Neural cell (in vitro differentiated cells): ENCODE measurements at regions not wholly inside any gene's neighbourhood (a gene's known extent, or its start where the extent isn't known, plus 50 kb on each side); places are given as distances from the start of the nearest gene placed in this dataset.

Experiments
- H2AFZ ChIP-seq: fragments of 200-600, 300-800 bp; sonication (generic), shearing (Covaris generic); 2 replicates; pipeline ENCODE4 v1.6.0; 2014; ENCODE audit warnings: low read depth, mild to moderate bottlenecking, antibody characterized with exemption, low read length, moderate library complexity
- H3F3A ChIP-seq: fragments of 200-600 bp; shearing (Covaris generic); 2 replicates; pipeline ENCODE4 v1.6.1; 2016; ENCODE audit warnings: mild to moderate bottlenecking, moderate library complexity, mixed read lengths, antibody characterized with exemption, low read length; ENCODE audit not compliant: insufficient read depth, poor library complexity, severe bottlenecking
- H3K27ac ChIP-seq: fragments of 200-600, 300-800 bp; sonication (generic), shearing (Covaris generic); 2 replicates; pipeline ENCODE4 v1.5.1; 2014; ENCODE audit warnings: mild to moderate bottlenecking, low read length, moderate library complexity
- H3K27me3 ChIP-seq: fragments of 300-800, 200-600 bp; sonication (generic), shearing (Covaris generic); 2 replicates; pipeline ENCODE4 v1.6.0; 2014; ENCODE audit warnings: mild to moderate bottlenecking, low read depth, low read length, moderate library complexity; ENCODE audit not compliant: insufficient read depth
- H3K36me3 ChIP-seq: fragments of 300-800, 200-600 bp; sonication (generic), shearing (Covaris generic); 2 replicates; pipeline ENCODE4 v1.5.1; 2014; ENCODE audit warnings: mild to moderate bottlenecking, antibody characterized with exemption, low read length, moderate library complexity; ENCODE audit not compliant: insufficient read depth
- H3K4me2 ChIP-seq: fragments of 300-800, 200-600 bp; sonication (generic), shearing (Covaris generic); 2 replicates; pipeline ENCODE4 v1.6.0; 2014; ENCODE audit warnings: mild to moderate bottlenecking, low read length
- H3K4me3 ChIP-seq: fragments of 300-800, 200-600 bp; sonication (generic), shearing (Covaris generic); 2 replicates; pipeline ENCODE4 v1.5.1; 2014; ENCODE audit warnings: mild to moderate bottlenecking, low read length, moderate library complexity
- H3K79me2 ChIP-seq: fragments of 200-600 bp; shearing (Covaris generic); replicated peaks from 2 replicates; pipeline ENCODE4 v1.6.0; 2014; ENCODE audit warnings: mild to moderate bottlenecking, low read length, moderate library complexity; ENCODE audit not compliant: insufficient read depth
- H3K9ac ChIP-seq: fragments of 300-800, 200-600 bp; sonication (generic), shearing (Covaris generic); 2 replicates; pipeline ENCODE4 v1.6.1; 2016; ENCODE audit warnings: mild to moderate bottlenecking, low read length, mixed read lengths
- H3K9me2 ChIP-seq: fragments of 200-600 bp; shearing (Covaris generic); 2 replicates; pipeline ENCODE4 v1.6.1; 2016; ENCODE audit warnings: mild to moderate bottlenecking, low read length, mixed read lengths; ENCODE audit not compliant: insufficient read depth
- H3K9me3 ChIP-seq: fragments of 200-600, 300-800 bp; sonication (generic), shearing (Covaris generic); 2 replicates; pipeline ENCODE4 v1.6.1; 2016; ENCODE audit warnings: mild to moderate bottlenecking, mixed run types, low read length, moderate library complexity, mixed read lengths
- H4K20me1 ChIP-seq: fragments of 200-600 bp; shearing (Covaris generic); 2 replicates; pipeline ENCODE4 v1.6.1; 2016; ENCODE audit warnings: mild to moderate bottlenecking, mixed run types; ENCODE audit not compliant: insufficient read depth
- CTCF ChIP-seq: fragments of 450-650 bp; IDR thresholded peaks from 2 replicates; pipeline ENCODE4 v1.5.1; 2014; ENCODE audit warnings: antibody characterized with exemption, mild to moderate bottlenecking, moderate library complexity; ENCODE audit not compliant: poor library complexity, severe bottlenecking
- EP300 ChIP-seq: fragments of 450-650 bp; conservative IDR thresholded peaks from 2 replicates; pipeline ENCODE4 v1.6.1; 2014; ENCODE audit warnings: antibody characterized with exemption, mild to moderate bottlenecking, moderate library complexity; ENCODE audit not compliant: poor library complexity, severe bottlenecking
- EZH2 ChIP-seq: fragments of 200-600, 300-800 bp; shearing (Covaris generic), sonication (generic); IDR thresholded peaks from 2 replicates; pipeline ENCODE4 v1.6.1; 2014; ENCODE audit warnings: antibody characterized with exemption, low read length, borderline replicate concordance, mild to moderate bottlenecking; ENCODE audit not compliant: insufficient read depth, poor library complexity, severe bottlenecking
- MXI1 ChIP-seq: fragments of 450-650 bp; conservative IDR thresholded peaks from 2 replicates; pipeline ENCODE4 v1.6.1; 2014; ENCODE audit warnings: antibody characterized with exemption, mild to moderate bottlenecking; ENCODE audit not compliant: poor library complexity, severe bottlenecking
- POLR2AphosphoS5 ChIP-seq: IDR thresholded peaks from 2 replicates; pipeline ENCODE4 v1.6.1; 2012
- RAD21 ChIP-seq: fragments of 450-650 bp; conservative IDR thresholded peaks from 2 replicates; pipeline ENCODE4 v1.6.1; 2014; ENCODE audit warnings: antibody characterized with exemption, mild to moderate bottlenecking, moderate library complexity
- REST ChIP-seq: IDR thresholded peaks from 2 replicates; pipeline ENCODE4 v1.6.1; 2012; ENCODE audit warnings: borderline replicate concordance
- SMC3 ChIP-seq: fragments of 450-650 bp; conservative IDR thresholded peaks from 2 replicates; pipeline ENCODE4 v1.6.1; 2014; ENCODE audit warnings: antibody characterized with exemption, mild to moderate bottlenecking, moderate library complexity; ENCODE audit not compliant: poor library complexity
- TAF1 ChIP-seq: IDR thresholded peaks from 2 replicates; pipeline ENCODE4 v1.6.1; 2012; ENCODE audit warnings: low read depth

GRCh38 chr13:44110091-44110621 is 230.5 kb downstream of the LACC1 start:
- Histone ChIP-seq H3K27ac (no peak overlapping the region), H3F3A (no peaks in the 10 kb centered on the region), H3K9me3 (no peaks in the 10 kb centered on the region), H3K79me2 (no peaks in the 10 kb centered on the region), H3K4me3 (no peak overlapping the region), H3K4me2 (no peak overlapping the region), H3K9ac (no peak overlapping the region), H3K36me3 (no peaks in the 10 kb centered on the region), H4K20me1 (no peaks in the 10 kb centered on the region), H3K27me3 (no peaks in the 10 kb centered on the region), H2AFZ (no peak overlapping the region), H3K9me2 (no peaks in the 10 kb centered on the region)
- TF ChIP-seq MXI1 (no peak), EP300 (no peak), EZH2 (no peak), POLR2AphosphoS5 (no peak), TAF1 (no peak), REST (no peak), CTCF (no peak), RAD21 (no peak), SMC3 (no peak)

- no peaks in the 10 kb centered on the region for H3F3A ChIP-seq
- H3K27ac ChIP-seq: no peak overlapping the region
- no peaks in the 10 kb centered on the region for H3K9me3 ChIP-seq
- no peak overlapping the region for H3K4me3 ChIP-seq
- H2AFZ ChIP-seq: no peak overlapping the region
- H4K20me1 ChIP-seq: no peaks in the 10 kb centered on the region
- no peak for TF ChIP-seq REST
- no peak for TF ChIP-seq CTCF
- no peak for TF ChIP-seq EP300
- no peak for TF ChIP-seq MXI1
- TF ChIP-seq RAD21: no peak
- no peak for TF ChIP-seq TAF1
- TF ChIP-seq POLR2AphosphoS5: no peak
- TF ChIP-seq EZH2: no peak
- TF ChIP-seq SMC3: no peak
- no peak overlapping the region for H3K4me2 ChIP-seq
- H3K9ac ChIP-seq: no peak overlapping the region
- no peaks in the 10 kb centered on the region for H3K36me3 ChIP-seq
- no peaks in the 10 kb centered on the region for H3K27me3 ChIP-seq
- H3K79me2 ChIP-seq: no peaks in the 10 kb centered on the region
- no peaks in the 10 kb centered on the region for H3K9me2 ChIP-seq
These were observed 232.0 kb downstream of the LACC1 start for GRCh38 chr13:44111701-44112100.
